MG63 (cell line): ENCODE measurements at regions not wholly inside any gene's neighbourhood (a gene's known extent, or its start where the extent isn't known, plus 50 kb on each side); places are given as distances from the start of the nearest gene placed in this dataset.

Source experiments
- DNase-seq: peaks from one replicate; pipeline ENCODE4 v3.0.0-alpha.2; 2020
- H3K27me3 ChIP-seq: fragments of 250-450 bp; sonication (Bioruptor Pico); 2 replicates; pipeline ENCODE4 v1.5.1; 2020; ENCODE audit warnings: mild to moderate bottlenecking, moderate library complexity
- H3K36me3 ChIP-seq: fragments of 250-450 bp; sonication (Bioruptor Pico); 2 replicates; pipeline ENCODE4 v1.5.1; 2020; ENCODE audit warnings: mild to moderate bottlenecking, moderate library complexity
- H3K4me3 ChIP-seq: fragments of 250-450 bp; sonication (Bioruptor Pico); 2 replicates; pipeline ENCODE4 v1.5.1; 2020; ENCODE audit warnings: mild to moderate bottlenecking, moderate library complexity
- H3K9me3 ChIP-seq: fragments of 250-450 bp; sonication (Bioruptor Pico); 2 replicates; pipeline ENCODE4 v1.5.1; 2020; ENCODE audit warnings: mild to moderate bottlenecking, moderate library complexity

- no peaks in the 10 kb centered on the region for H3K36me3 ChIP-seq
- no peaks in the 10 kb centered on the region for H3K27me3 ChIP-seq
- no peak for DNase-seq
- H3K9me3 ChIP-seq: 0 out of 2 replicates have a peak, but pooled peaks cover 4% of the 10 kb centered on the region
- no peak overlapping the region for H3K4me3 ChIP-seq
Observed at GRCh38 chr5:54727874-54728587, 210.5 kb downstream of the SNX18 start.

- no peaks in the 10 kb centered on the region for H3K9me3 ChIP-seq
- DNase-seq: no peak
- H3K4me3 ChIP-seq: no peak overlapping the region
- no peaks in the 10 kb centered on the region for H3K27me3 ChIP-seq
- no peaks in the 10 kb centered on the region for H3K36me3 ChIP-seq
Observed at GRCh38 chr5:54725391-54726280, 208.1 kb downstream of the SNX18 start.

- Histone ChIP-seq H3K9me3 (no peaks in the 10 kb centered on the region), H3K27me3 (no peaks in the 10 kb centered on the region), H3K4me3 (no peak overlapping the region), H3K36me3 (no peaks in the 10 kb centered on the region)
- DNase-seq: no peak
Observed at GRCh38 chr5:54722846-54723433, 205.4 kb downstream of the SNX18 start.

DNA sequence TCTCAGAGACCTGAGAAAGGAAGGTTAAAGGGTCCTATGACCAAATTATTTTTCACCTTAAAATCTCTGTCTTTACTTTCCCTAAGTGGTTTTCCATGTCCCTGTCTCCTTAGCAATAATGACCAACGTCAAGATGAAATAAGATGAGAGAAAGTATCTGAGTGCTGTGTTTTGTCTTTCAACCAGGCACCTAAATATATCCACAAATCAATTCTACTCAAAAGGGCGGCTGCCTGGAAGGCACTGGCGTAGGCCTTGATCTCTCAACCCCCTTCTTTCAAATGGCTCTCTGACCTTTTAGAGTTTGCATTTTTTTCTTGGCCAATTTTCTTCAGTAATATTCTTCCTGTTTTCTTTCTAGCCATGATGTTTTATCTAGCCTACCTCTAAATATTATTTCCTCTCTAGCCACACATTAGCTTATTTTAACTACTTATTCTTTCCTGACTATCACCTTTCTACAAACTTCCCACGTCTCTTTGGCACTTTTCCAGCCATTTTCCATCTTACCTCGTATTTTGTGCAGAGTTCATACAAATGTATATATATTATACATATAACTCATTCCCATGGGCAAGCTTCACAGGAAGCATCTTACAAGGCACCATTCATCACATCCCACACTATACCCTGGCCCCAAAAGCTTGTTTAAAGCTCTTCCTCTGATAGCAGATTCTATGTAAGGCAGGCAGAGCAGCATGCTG is 204.5 kb downstream of the SNX18 start:
- no peak overlapping the region for H3K4me3 ChIP-seq
- H3K9me3 ChIP-seq: no peaks in the 10 kb centered on the region
- H3K36me3 ChIP-seq: no peaks in the 10 kb centered on the region

GRCh38 chr5:54721116-54721515 is 203.6 kb downstream of the SNX18 start:
- DNase-seq: no peak
- no peaks in the 10 kb centered on the region for H3K36me3 ChIP-seq
- peaks cover 6% of the 10 kb centered on the region for H3K9me3 ChIP-seq
- H3K27me3 ChIP-seq: no peaks in the 10 kb centered on the region
- H3K4me3 ChIP-seq: no peak overlapping the region

More for the DNA sequence above, 204.5 kb downstream of the SNX18 start:
- no peak for DNase-seq
- no peaks in the 10 kb centered on the region for H3K27me3 ChIP-seq

DNA sequence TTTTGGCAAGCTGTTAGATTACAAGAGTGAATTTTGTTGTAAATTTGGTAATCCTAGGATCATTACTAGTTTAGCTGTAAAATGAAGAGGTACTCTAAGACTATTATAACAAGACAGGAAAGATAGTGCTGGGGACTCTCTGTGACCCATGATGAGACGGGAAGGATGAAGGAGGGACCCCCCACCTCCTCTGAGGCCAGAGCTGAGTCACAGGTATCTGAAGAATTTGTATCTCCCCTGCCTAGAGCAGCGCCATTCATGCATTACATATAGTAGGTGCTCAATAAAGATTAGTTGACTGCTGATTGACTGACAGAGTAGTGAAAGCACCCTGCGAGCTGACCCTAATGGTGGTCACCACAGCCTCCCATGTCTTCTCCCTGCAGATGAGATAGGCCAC is 202.8 kb downstream of the SNX18 start:
- no peak for DNase-seq
- Histone ChIP-seq H3K9me3 (peaks cover 6% of the 10 kb centered on the region), H3K36me3 (no peaks in the 10 kb centered on the region), H3K4me3 (no peak overlapping the region), H3K27me3 (no peaks in the 10 kb centered on the region)

GRCh38 chr5:54719384-54720283 is 202.1 kb downstream of the SNX18 start:
- Histone ChIP-seq H3K27me3 (no peaks in the 10 kb centered on the region), H3K9me3 (peaks cover 6% of the 10 kb centered on the region), H3K36me3 (no peaks in the 10 kb centered on the region), H3K4me3 (no peak overlapping the region)
- peak; percentile 97 for DNase-seq

DNA sequence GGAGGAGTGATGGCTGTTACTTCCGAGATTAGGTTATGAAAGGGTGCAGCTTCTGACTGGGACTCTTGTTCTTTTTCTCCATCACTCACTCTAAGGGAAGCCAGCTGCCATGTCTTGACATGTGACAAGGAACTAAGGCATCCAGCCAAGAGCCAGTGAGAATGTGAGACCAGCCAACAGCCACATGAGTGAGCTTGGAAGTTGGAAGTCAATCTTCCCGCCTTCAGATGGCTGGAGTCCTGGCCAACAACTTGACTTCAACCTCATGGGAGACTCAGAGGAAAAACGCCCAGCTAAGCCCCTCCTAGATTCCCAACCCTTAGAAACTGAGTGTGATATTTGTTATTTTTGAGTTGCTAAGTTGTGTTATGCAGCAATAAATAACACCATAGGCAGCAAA is 201.1 kb downstream of the SNX18 start:
- Histone ChIP-seq H3K27me3 (no peaks in the 10 kb centered on the region), H3K9me3 (peaks cover 6% of the 10 kb centered on the region), H3K4me3 (no peak overlapping the region), H3K36me3 (no peaks in the 10 kb centered on the region)
- DNase-seq: peak; percentile 71

DNA sequence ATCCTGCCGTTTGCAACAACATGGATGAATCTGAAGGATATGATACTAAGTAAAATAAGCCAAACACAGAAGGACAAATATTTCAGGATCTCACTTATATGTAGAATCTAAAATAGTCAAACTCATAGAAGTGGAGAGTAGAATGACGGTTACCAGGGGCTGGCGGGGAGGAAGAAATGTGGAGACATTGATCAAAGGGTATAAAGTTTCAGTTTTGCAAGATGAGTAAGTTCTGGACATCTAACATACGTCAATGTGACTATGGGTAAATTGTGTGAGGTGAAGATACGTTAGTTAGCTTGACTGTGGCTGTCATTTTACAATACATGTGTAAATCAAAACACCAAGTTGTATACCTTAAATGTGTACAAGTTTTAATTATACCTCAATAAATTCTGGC is 200.3 kb downstream of the SNX18 start:
- H3K9me3 ChIP-seq: peaks cover 6% of the 10 kb centered on the region
- no peak for DNase-seq
- no peaks in the 10 kb centered on the region for H3K36me3 ChIP-seq
- H3K4me3 ChIP-seq: no peak overlapping the region
- no peaks in the 10 kb centered on the region for H3K27me3 ChIP-seq

DNA sequence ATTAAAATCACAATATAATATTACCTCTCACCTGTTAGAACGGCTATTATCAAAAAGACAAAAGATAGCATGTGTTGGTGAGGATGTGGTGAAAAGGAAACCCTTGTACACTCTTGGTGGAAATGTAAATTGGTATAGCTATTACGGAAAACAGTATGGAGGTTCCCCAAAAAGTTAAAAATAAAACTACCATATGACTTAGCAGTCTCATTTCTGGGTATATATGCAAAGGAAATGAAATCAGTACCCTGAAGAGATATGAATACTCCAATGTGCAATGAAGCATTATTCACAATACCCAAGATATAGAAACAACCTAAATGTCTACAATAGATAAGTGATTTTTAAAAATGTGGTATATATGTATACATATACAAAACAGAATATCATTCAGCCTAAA is 199.9 kb downstream of the SNX18 start:
- Histone ChIP-seq H3K4me3 (no peak overlapping the region), H3K9me3 (peaks cover 10% of the 10 kb centered on the region), H3K27me3 (no peaks in the 10 kb centered on the region), H3K36me3 (no peaks in the 10 kb centered on the region)
- no peak for DNase-seq

DNA sequence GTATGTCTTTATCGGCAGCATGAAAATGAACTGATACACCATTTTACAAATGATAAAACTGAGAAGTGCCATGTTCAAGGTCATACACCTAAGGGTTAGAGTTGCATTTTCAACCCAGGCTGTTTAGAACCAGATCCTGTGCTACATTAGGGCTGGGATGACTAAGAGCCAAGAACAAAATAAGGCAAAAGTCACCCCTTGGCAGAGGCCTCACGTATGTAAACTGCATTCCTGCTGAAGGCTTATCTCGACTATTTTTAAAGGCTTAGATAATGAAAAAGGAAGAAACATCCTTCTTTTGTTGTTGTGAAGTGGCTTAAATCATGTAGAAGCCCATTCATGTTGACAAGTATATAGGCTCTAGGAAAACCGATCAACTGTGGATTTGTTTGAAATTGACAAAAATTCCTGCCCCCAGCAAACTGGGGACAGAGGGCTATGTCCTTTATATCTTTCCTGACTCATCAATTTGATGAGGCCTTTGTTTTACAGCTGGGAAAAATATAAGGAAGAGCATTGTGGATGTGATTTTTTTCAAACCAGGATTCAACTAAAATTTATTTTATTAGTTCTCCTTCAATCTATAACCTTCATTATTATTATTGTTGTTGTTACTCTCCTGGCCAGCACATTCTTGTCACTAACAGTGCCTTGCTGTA is 196.5 kb downstream of the SNX18 start:
- Histone ChIP-seq H3K4me3 (no peak overlapping the region), H3K27me3 (no peaks in the 10 kb centered on the region), H3K9me3 (peaks cover 10% of the 10 kb centered on the region), H3K36me3 (no peaks in the 10 kb centered on the region)
- DNase-seq: peak; percentile 63

DNA sequence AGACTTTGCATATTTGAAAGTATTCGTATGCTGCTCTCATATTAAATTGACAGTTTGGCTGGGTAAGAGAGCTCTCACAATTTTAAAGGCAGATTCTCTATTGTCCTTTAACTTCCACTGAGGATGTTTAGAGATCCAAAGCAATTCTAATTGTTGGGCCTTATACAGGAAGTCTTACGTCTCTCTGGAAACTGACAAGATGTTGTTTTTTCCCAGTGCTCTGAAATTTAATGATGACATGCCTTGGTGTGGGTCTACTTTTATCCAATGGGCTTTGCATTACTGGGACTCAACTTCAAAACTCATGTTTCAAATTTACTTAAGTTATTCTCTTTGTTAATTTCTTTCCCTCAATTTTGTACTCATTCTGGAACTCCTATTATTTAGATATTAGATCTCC is 191.5 kb downstream of the SNX18 start:
- DNase-seq: no peak
- no peak overlapping the region for H3K4me3 ChIP-seq
- H3K36me3 ChIP-seq: no peaks in the 10 kb centered on the region
- H3K27me3 ChIP-seq: no peaks in the 10 kb centered on the region
- peaks cover 4% of the 10 kb centered on the region; the same call in 1 of the 2 replicates for H3K9me3 ChIP-seq

GRCh38 chr5:54707841-54708240 is 190.3 kb downstream of the SNX18 start:
- Histone ChIP-seq H3K36me3 (no peaks in the 10 kb centered on the region), H3K9me3 (peaks cover 3% of the 10 kb centered on the region; the same call in 1 of the 2 replicates), H3K27me3 (no peaks in the 10 kb centered on the region), H3K4me3 (no peak overlapping the region)
- no peak for DNase-seq

DNA sequence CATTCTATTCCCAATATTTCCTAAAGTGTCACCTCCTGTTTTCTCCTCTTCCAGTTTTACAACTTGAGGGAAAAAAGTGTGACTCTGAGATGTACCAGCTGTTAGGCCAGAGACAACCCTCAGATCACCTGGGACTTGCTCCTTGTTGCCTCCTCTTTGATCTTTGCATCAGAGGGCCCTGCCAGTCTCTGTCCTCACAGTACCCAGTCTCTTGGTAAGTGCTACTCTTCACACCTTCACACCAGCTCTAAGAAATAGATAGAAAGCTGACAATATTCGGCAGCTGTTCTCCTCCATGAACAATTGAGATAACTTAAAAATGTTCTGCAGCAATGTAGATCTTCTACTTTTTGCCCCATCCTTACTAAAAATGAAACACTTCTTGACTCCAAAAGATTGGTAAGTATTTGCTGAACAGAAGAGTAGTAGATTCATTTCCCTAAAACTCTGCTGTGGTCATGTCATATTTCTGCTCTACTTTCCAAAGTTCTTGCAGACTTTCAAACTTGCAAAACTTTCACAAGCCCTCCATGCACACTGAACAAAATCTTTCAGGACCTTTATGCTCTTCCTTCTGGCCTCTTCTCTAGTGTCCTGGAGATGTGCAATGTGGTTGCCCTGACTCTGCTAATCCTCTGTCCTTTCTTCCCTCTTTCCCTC is 188.6 kb downstream of the SNX18 start:
- no peaks in the 10 kb centered on the region for H3K27me3 ChIP-seq
- no peak overlapping the region for H3K4me3 ChIP-seq
- no peaks in the 10 kb centered on the region for H3K36me3 ChIP-seq
- DNase-seq: no peak
- no peaks in the 10 kb centered on the region for H3K9me3 ChIP-seq

GRCh38 chr5:54704825-54705224 is 187.3 kb downstream of the SNX18 start:
- H3K27me3 ChIP-seq: no peaks in the 10 kb centered on the region
- no peaks in the 10 kb centered on the region for H3K9me3 ChIP-seq
- no peak overlapping the region for H3K4me3 ChIP-seq
- DNase-seq: no peak
- H3K36me3 ChIP-seq: no peaks in the 10 kb centered on the region
